ENCODE measurements at regions not wholly inside any gene's neighbourhood (a gene's known extent, or its start where the extent isn't known, plus 50 kb on each side); places are given as distances from the start of the nearest gene placed in this dataset.
A peak's percentile ranks its signal among the peaks of the same experiment; 100 is the strongest.

GRCh38 chr2:104056451-104056850, 797.5 kb upstream of the POU3F3 start:
- Histone ChIP-seq H3K9me3 (ENCODE audit: control insufficient read depth, insufficient read depth, low read depth, low read length) (no peaks in the 10 kb centered on the region), H3K36me3 (ENCODE audit: control insufficient read depth in 2 of 2, insufficient read depth in 1 of 2, low read length in 2 of 2) (no peaks in the 10 kb centered on the region), H3K27ac (ENCODE audit: extremely low read depth, low read depth, low read length) (no peak overlapping the region), H3K4me3 (ENCODE audit: low read depth, low read length) (no peak overlapping the region), H3K4me1 (ENCODE audit: control insufficient read depth, insufficient read depth, low read length) (peaks cover 18% of the 10 kb centered on the region)
- CTCF ChIA-PET = interaction anchor here (0.7 kb wide), 1 partner anchor 357 kb away, joined by 4 read pairs; no protein-coding TSS in a partner anchor
- TF ChIP-seq ZNF837 (tag by site-specific recombination; IDR thresholded peaks at IDR 0.05) = no peak
- no peak for TF ChIP-seq MYNN (tag by site-specific recombination; IDR thresholded peaks at IDR 0.05; ENCODE audit: borderline replicate concordance)
- no peak for TF ChIP-seq ZNF571 (tag by site-specific recombination; IDR thresholded peaks at IDR 0.05)
- POLR2A ChIA-PET = no interaction called here

- ChIA-PET POLR2A (no interaction called here), CTCF (no interaction called here)
- Histone ChIP-seq H3K4me3 (ENCODE audit: low read depth, low read length) (no peak overlapping the region), H3K36me3 (ENCODE audit: control insufficient read depth in 2 of 2, insufficient read depth in 1 of 2, low read length in 2 of 2) (no peaks in the 10 kb centered on the region), H3K4me1 (ENCODE audit: control insufficient read depth, insufficient read depth, low read length) (no peaks in the 10 kb centered on the region), H3K9me3 (ENCODE audit: control insufficient read depth, insufficient read depth, low read depth, low read length) (no peaks in the 10 kb centered on the region), H3K27ac (ENCODE audit: extremely low read depth, low read depth, low read length) (no peak overlapping the region)
- TF ChIP-seq ZBTB26 (tag by site-specific recombination; optimal IDR thresholded peaks at IDR 0.05) (no peak), ZNF169 (tag by site-specific recombination; IDR thresholded peaks at IDR 0.05) (no peak), SP3 (tag by site-specific recombination; IDR thresholded peaks at IDR 0.05) (no peak), REST (tag by site-specific recombination; IDR thresholded peaks at IDR 0.05) (no peak), TRIM28 (IDR thresholded peaks at IDR 0.05; ENCODE audit: borderline replicate concordance, low read length) (peak; percentile 53; the same call in 1 of the 2 replicates), ZNF549 (tag by site-specific recombination; IDR thresholded peaks at IDR 0.05) (no peak), SETDB1 (IDR thresholded peaks at IDR 0.05; ENCODE audit: insufficient read length, low read length) (peak; percentile 80), ZNF239 (tag by site-specific recombination; IDR thresholded peaks at IDR 0.05) (no peak), ZNF585B (tag by site-specific recombination; IDR thresholded peaks at IDR 0.05) (no peak), ZNF791 (tag by site-specific recombination; IDR thresholded peaks at IDR 0.05) (no peak), BCL11B (tag by site-specific recombination; IDR thresholded peaks at IDR 0.05; ENCODE audit: low read depth) (no peak), PRDM4 (tag by site-specific recombination; IDR thresholded peaks at IDR 0.05) (no peak), ZNF404 (tag by site-specific recombination; IDR thresholded peaks at IDR 0.05) (no peak), ZBTB44 (tag by site-specific recombination; IDR thresholded peaks at IDR 0.05) (no peak)
Observed at GRCh38 chr2:104068665-104069064, 785.2 kb upstream of the POU3F3 start.
